Endothelial cell (in vitro differentiated cells): ENCODE measurements at regions not wholly inside any gene's neighbourhood (a gene's known extent, or its start where the extent isn't known, plus 50 kb on each side); places are given as distances from the start of the nearest gene placed in this dataset.
"Not testable (repeated sequence)": the region's sequence is repeated elsewhere in the genome, so short reads cannot be mapped to it uniquely, and the experiment has no call there.

ENCODE experiments used
- DNase-seq: peaks from one replicate; pipeline ENCODE4 v3.0.0; 2021; ENCODE audit warnings: low spot score
- H3K27ac Mint-ChIP-seq: one replicate; pipeline ENCODE4 v1.8.0; 2021; ENCODE audit warnings: mixed read lengths, inconsistent platforms; ENCODE audit not compliant: unreplicated experiment
- H3K27me3 Mint-ChIP-seq: one replicate; pipeline ENCODE4 v1.8.0; 2021; ENCODE audit warnings: mild to moderate bottlenecking, moderate library complexity, mixed read lengths, inconsistent platforms; ENCODE audit not compliant: unreplicated experiment
- H3K36me3 Mint-ChIP-seq: one replicate; pipeline ENCODE4 v1.8.0; 2021; ENCODE audit warnings: mild to moderate bottlenecking, low read depth, mixed read lengths, inconsistent platforms; ENCODE audit not compliant: unreplicated experiment
- H3K4me1 Mint-ChIP-seq: one replicate; pipeline ENCODE4 v1.8.0; 2021; ENCODE audit warnings: mild to moderate bottlenecking, mixed read lengths, inconsistent platforms; ENCODE audit not compliant: unreplicated experiment
- H3K4me3 Mint-ChIP-seq: one replicate; pipeline ENCODE4 v1.8.0; 2021; ENCODE audit warnings: mild to moderate bottlenecking, mixed read lengths, inconsistent platforms; ENCODE audit not compliant: unreplicated experiment
- H3K9me3 Mint-ChIP-seq: one replicate; pipeline ENCODE4 v1.8.0; 2021; ENCODE audit warnings: mixed read lengths, inconsistent platforms; ENCODE audit not compliant: unreplicated experiment
- CTCF ChIP-seq: fragments of 200-600 bp; sonication (generic); IDR thresholded peaks from one replicate; pipeline ENCODE4 v1.5.0; 2021; ENCODE audit warnings: antibody characterized with exemption; ENCODE audit not compliant: unreplicated experiment

- Mint-ChIP-seq H3K36me3 (no peaks in the 10 kb centered on the region), H3K9me3 (no peaks in the 10 kb centered on the region), H3K4me1 (no peaks in the 10 kb centered on the region), H3K4me3 (no peak overlapping the region), H3K27ac (no peak overlapping the region), H3K27me3 (no peaks in the 10 kb centered on the region)
- TF ChIP-seq CTCF: no peak
- DNase-seq: no peak
Observed at GRCh38 chr18:35904389-35905037, 68.0 kb upstream of the RMP24 start.

GRCh38 chr18:35905436-35905835, 67.0 kb upstream of the RMP24 start:
- H3K4me3 Mint-ChIP-seq: no peak overlapping the region
- no peak for TF ChIP-seq CTCF
- no peak for DNase-seq
- H3K9me3 Mint-ChIP-seq: no peaks in the 10 kb centered on the region
- no peaks in the 10 kb centered on the region for H3K4me1 Mint-ChIP-seq
- no peaks in the 10 kb centered on the region for H3K36me3 Mint-ChIP-seq
- no peak overlapping the region for H3K27ac Mint-ChIP-seq
- H3K27me3 Mint-ChIP-seq: no peaks in the 10 kb centered on the region

- H3K27me3 Mint-ChIP-seq, H3K4me1 Mint-ChIP-seq, DNase-seq, H3K27ac Mint-ChIP-seq, H3K4me3 Mint-ChIP-seq, H3K36me3 Mint-ChIP-seq, H3K9me3 Mint-ChIP-seq: not testable (repeated sequence)
Observed at GRCh38 chr18:35906291-35906690, 66.2 kb upstream of the RMP24 start.

- no peak overlapping the region for H3K4me3 Mint-ChIP-seq
- no peak for TF ChIP-seq CTCF
- no peaks in the 10 kb centered on the region for H3K36me3 Mint-ChIP-seq
- no peaks in the 10 kb centered on the region for H3K9me3 Mint-ChIP-seq
- no peak overlapping the region for H3K27ac Mint-ChIP-seq
- peaks cover 4% of the 10 kb centered on the region for H3K4me1 Mint-ChIP-seq
- no peak for DNase-seq
- no peaks in the 10 kb centered on the region for H3K27me3 Mint-ChIP-seq
Observed at GRCh38 chr18:35910327-35910726, 62.2 kb upstream of the RMP24 start.

GRCh38 chr18:35912332-35912731, 60.1 kb upstream of the RMP24 start:
- Mint-ChIP-seq H3K4me3 (no peak overlapping the region), H3K9me3 (no peaks in the 10 kb centered on the region), H3K27me3 (no peaks in the 10 kb centered on the region)

More at GRCh38 chr18:35912332-35912731, 60.1 kb upstream of the RMP24 start:
- no peak for TF ChIP-seq CTCF
- no peak for DNase-seq
- H3K36me3 Mint-ChIP-seq: no peaks in the 10 kb centered on the region
- H3K27ac Mint-ChIP-seq: no peak overlapping the region
- H3K4me1 Mint-ChIP-seq: peaks cover 4% of the 10 kb centered on the region
